ENCODE measurements at regions not wholly inside any gene's neighbourhood (a gene's known extent, or its start where the extent isn't known, plus 50 kb on each side); places are given as distances from the start of the nearest gene placed in this dataset.

- WGBS (ENCODE audit: insufficient coverage, insufficient replicate concordance, low lambda C conversion rate, missing lambda C conversion rate): 54% methylated on average over 2 of the region's 2 CpGs
- Histone ChIP-seq H3K9me3 (replicated peaks; ENCODE audit: control insufficient read depth, insufficient read depth, low read length) (no peaks in the 10 kb centered on the region), H3K4me1 (ENCODE audit: control insufficient read depth, insufficient read depth, low read length) (no peaks in the 10 kb centered on the region), H4K20me1 (ENCODE audit: control insufficient read depth, insufficient read depth) (no peaks in the 10 kb centered on the region), H3K9ac (ENCODE audit: control insufficient read depth, insufficient read depth, low read length) (no peak overlapping the region), H3K36me3 (ENCODE audit: control insufficient read depth in 2 of 2, insufficient read depth in 2 of 2, low read length in 1 of 2) (no peaks in the 10 kb centered on the region), H3K27me3 (replicated peaks in 1 of 2; ENCODE audit: control insufficient read depth in 2 of 2, insufficient read depth in 2 of 2, low read length in 1 of 2) (no peaks in the 10 kb centered on the region), H3K4me3 (no peak overlapping the region), H3K4me2 (ENCODE audit: control insufficient read depth, insufficient read depth) (no peak overlapping the region), H2AFZ (ENCODE audit: control insufficient read depth, low read depth, low read length) (no peak overlapping the region), H3K79me2 (ENCODE audit: control insufficient read depth, insufficient read depth, low read length) (no peaks in the 10 kb centered on the region), H3K27ac (ENCODE audit: control insufficient read depth, insufficient read depth) (no peak overlapping the region)
- no peak for ATAC-seq
- DNase-seq (ENCODE audit: low read depth, low spot score): no peak
- no TSS peak for BruUV-seq (replicated peaks)
- ChIA-PET CTCF (no interaction called here), RAD21 (ENCODE audit: unreplicated experiment) (no interaction called here), POLR2A (no interaction called here), SMC1A (ENCODE audit: uncharacterized antibody, unreplicated experiment) (interaction anchor here (0.6 kb wide), 1 partner anchor 25 kb away, joined by 3 read pairs; no protein-coding TSS in a partner anchor)
- TF ChIP-seq ATF7 (IDR thresholded peaks at IDR 0.05; ENCODE audit: low read depth): no peak
- no peak for TF ChIP-seq SKIL (IDR thresholded peaks at IDR 0.05; ENCODE audit: low read depth, poor library complexity, severe bottlenecking)
- TF ChIP-seq PBX3 (IDR thresholded peaks at IDR 0.05; ENCODE audit: insufficient replicate concordance, low read depth, low read length): no peak
- no peak for TF ChIP-seq CBX3 (IDR thresholded peaks at IDR 0.05; ENCODE audit: borderline replicate concordance, low read depth)
- TF ChIP-seq BMI1 (IDR thresholded peaks at IDR 0.05; ENCODE audit: borderline replicate concordance): no peak
- no peak for TF ChIP-seq RELB (IDR thresholded peaks at IDR 0.05; ENCODE audit: low read depth)
- TF ChIP-seq NR2C1 (IDR thresholded peaks at IDR 0.05): no peak
- TF ChIP-seq CTCF (IDR thresholded peaks at IDR 0.05 in 2 of 3, conservative IDR thresholded peaks at IDR 0.05 in 1 of 3; ENCODE audit: control insufficient read depth in 2 of 3, extremely low read depth in 1 of 3, insufficient read depth in 1 of 3, low read depth in 3 of 3, low read length in 3 of 3): no peak
- no peak for TF ChIP-seq SMARCA5 (IDR thresholded peaks at IDR 0.05)
- no peak for TF ChIP-seq IRF4 (IDR thresholded peaks at IDR 0.05; ENCODE audit: low read depth, low read length)
- TF ChIP-seq WRNIP1 (IDR thresholded peaks at IDR 0.05; ENCODE audit: borderline replicate concordance, low read depth, low read length): no peak
- TF ChIP-seq POLR2AphosphoS5 (IDR thresholded peaks at IDR 0.05; ENCODE audit: low read length): no peak
- TF ChIP-seq ZNF207 (IDR thresholded peaks at IDR 0.05; ENCODE audit: borderline replicate concordance): no peak
- FAIRE-seq: no peak
- intact Hi-C loops (cut with micrococcal nuclease; ENCODE audit: unreplicated experiment) (no loop called here), in situ Hi-C loops (cut with MboI) (no loop called here)
Observed at GRCh38 chr4:126191536-126191935, 876.8 kb downstream of the FAT4 start.
